Right kidney (tissue), 1 donor: ENCODE measurements at regions not wholly inside any gene's neighbourhood (a gene's known extent, or its start where the extent isn't known, plus 50 kb on each side); places are given as distances from the start of the nearest gene placed in this dataset.
"Not testable (repeated sequence)": the region's sequence is repeated elsewhere in the genome, so short reads cannot be mapped to it uniquely, and the experiment has no call there.

Experiments used
- DNase-seq: peaks from one replicate; pipeline ENCODE4 v3.0.0-alpha.2; 2016

DNA sequence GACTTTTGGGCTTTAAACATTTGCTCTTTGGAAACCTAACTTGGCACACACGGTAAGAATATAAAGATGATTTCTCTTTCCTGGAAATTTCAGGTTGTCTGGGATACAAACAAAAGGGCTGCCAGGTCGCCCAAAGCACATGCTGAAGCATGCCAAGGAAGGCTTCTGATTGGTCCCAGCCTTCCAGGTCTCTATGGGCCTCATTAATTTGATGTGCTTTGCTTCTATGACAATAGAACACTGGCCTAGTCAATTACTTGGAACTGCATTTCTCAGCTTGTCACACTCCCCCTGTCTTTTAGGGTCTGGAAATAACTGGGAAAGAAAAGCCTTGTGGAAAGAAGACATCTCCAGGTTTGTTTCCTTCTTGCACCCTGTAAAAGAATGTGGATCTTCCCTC is 228.9 kb downstream of the ADCYAP1 start:
- no peak for DNase-seq

DNA sequence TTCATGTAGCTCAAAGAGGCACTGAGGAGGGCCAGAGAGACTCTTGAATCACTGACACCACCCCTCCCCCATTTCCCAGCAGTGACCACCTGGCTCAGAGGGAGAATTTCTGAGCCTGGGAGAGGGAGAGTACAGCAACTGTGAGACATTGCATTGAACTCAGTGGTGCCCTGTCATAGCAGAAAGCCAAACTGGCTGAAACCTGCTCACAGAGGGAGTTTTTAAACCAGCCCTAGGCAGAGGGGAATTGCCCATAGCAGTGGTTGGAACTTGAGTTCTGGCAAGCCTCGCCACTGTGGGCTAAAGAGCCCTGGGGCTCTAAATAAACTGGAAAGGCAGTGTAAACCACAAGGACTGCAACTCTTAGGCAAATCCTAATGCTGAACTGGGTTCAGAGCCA is 243.1 kb downstream of the ADCYAP1 start:
- DNase-seq, result no peak

- DNase-seq, result no peak
These were observed 245.0 kb downstream of the ADCYAP1 start for GRCh38 chr18:1149709-1150108.

- DNase-seq, result no peak
These were observed 245.7 kb downstream of the ADCYAP1 start for GRCh38 chr18:1150344-1150743.

DNA sequence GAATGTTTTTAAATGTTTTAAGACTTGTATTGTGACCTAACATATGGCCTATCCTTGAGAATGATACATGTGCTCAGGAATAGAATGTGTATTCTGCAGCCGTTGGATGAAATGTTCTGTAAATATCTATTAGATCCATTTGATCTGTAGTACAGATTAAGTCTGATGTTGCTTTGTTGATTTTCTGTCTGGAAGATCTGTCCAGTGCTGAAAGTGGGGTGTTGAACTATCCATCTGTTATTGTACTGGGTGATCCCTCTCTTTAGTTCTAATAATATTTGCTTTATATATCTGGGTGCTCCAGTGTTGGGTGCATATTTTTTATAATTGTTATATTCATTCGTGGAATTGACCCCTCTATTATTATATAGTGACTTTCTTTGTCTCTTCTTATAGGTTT is 248.3 kb downstream of the ADCYAP1 start:
- not testable (repeated sequence) for DNase-seq

DNA sequence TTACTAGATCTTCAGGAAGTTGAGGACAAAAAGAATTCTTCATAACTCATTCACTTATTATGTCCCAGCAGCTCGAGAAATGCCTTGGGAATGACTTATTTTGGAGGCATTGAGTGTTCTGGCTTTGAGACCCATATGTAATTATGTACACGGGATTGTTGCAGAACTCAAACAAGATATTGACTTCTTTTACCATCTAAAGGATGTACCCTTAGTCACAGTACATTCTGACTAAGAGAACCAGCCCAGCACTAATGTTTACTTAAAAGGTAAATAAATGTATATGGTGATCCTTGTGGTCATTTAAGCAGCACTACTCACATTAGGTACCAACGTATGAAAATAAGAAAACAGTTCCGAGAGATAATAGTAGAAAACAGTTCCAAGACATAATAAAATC is 268.9 kb downstream of the ADCYAP1 start:
- DNase-seq, result no peak

DNA sequence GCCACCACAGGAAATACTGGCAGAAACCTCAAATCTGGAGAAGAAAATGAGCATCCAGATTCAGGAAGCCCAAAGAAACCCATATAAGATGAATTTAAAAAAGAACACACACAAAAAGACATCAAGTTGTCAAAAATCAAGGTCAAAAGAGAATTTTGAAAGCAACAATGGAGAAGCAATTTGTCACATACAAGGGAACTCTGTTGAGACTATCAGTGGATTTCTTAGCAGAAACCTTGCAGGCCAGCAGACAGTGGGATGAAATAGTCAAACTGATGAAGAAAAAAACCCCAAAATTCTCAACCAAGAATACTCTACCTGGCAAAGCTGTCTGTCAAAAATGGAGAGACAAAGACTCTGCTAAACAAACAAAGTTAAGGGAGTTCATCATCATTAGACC is 272.6 kb downstream of the ADCYAP1 start:
- DNase-seq, result no peak

GRCh38 chr18:1191341-1191740 is 286.7 kb downstream of the ADCYAP1 start:
- no peak for DNase-seq

DNA sequence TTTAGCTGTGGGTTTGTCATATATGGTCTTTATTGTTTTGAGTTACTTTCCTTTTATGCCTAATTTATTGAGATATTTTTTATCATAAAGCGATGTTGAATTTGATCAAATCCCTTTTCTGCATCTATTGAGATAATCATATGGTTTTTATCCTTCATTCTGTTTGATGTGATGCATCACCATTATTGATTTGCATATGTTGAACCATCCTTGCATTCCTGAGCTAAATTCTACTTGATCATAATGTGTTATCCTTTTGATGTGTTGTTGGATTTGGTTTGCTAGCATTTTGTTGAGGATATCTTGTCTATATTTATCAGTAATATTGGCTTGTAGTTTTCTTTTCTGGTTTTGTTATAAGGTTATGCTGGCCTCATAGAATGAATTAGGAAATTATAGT is 308.5 kb downstream of the ADCYAP1 start:
- DNase-seq, result no peak

GRCh38 chr18:1222880-1223279 is 318.2 kb downstream of the ADCYAP1 start:
- no peak for DNase-seq

DNA sequence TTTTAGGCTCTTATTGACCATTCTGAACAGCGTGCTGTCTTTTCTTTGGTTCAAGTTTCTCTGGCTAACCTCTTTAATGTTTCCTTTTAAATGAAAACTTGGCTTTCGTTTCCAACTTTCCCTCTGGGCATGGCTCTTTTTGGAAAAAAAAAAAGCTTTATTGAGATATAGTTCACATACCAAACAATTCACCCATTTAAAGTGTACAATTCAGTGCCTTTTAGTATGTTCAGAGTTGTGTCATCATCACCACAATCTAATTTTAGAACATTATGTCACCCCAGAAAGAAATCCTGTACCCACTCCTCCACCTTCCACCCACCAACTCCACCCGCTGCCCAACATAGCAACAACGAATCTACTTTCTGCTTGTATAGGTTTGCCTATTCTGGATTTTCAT is 322.4 kb downstream of the ADCYAP1 start:
- DNase-seq, result no peak

GRCh38 chr18:1229634-1230033 is 325.0 kb downstream of the ADCYAP1 start:
- no peak for DNase-seq

DNA sequence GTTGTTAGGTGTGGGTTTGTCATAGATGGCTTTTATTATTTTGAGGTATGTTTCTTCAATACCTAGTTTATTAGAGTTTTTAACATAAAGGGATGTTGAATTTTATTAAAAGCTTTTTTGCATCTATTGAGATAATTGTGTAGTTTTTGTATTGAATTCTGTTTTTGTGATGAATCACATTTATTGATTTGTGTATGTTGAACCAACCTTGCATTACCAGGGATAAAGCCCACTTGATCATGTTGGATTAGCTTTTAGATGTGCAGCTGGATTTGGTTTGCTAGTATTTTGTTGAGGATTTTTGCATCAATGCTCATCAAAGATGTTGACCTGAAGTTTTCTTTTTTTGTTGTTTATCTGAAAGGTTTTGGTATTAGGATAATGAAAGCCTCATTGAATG is 328.2 kb downstream of the ADCYAP1 start:
- no peak for DNase-seq

- DNase-seq, result no peak
These were observed 336.0 kb downstream of the ADCYAP1 start for GRCh38 chr18:1240701-1241100.

DNA sequence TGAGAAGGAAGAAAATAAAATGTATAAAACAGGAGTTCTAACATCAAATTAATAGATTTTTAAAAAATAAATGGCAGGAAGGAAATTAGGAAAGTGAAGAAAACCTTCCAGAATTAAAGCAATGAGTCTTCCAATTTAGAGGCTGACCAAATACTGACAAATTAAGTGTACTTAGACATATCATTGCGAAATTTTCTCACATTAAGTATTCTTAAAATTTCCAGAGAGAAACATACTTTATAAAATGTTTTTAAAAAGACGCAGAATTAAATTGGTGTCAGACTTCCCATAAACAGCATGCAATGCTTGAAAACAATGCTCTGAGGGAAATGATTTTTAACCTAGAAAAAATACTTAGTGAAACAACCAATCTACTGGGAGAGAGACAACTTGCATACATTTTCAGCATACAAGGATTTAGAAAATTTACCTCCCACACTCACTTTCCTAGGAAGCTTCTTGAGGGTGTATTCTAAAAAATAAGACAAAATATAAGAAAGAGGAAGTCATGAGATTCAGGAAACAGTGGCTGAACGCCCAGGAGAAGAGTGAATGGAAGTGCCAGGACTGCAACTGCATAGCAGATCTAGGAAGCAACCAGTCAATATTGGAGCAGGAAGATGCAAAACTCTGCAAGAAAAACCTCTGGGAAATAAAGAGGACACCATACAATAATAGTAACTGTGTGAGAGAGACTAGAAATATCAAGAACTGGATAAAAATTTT is 339.9 kb downstream of the ADCYAP1 start:
- no peak for DNase-seq

DNA sequence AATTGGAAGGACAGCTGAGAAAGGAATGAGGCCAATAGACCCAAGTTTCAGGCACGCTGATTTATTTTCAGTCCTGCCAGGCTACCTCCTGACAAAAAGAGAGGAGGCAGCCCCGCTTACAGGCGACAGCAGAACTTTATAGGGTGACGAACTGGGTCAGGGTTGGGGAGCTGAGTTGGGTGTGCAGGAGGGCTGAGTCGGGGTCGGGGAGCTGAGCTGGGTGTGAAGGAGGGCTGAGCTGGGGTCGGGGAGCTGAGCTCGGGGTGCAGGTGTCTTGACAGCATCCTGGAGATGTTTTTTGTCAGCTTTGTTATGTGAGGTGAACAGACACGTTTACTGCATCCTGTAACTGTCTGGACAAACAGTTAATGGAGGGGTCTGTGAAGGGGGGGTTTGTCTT is 342.2 kb downstream of the ADCYAP1 start:
- no peak for DNase-seq

- no peak for DNase-seq
These were observed 347.9 kb downstream of the ADCYAP1 start for GRCh38 chr18:1252534-1252933.

- DNase-seq, result no peak
These were observed 348.3 kb downstream of the ADCYAP1 start for GRCh38 chr18:1252936-1253335.

GRCh38 chr18:1253827-1254226 is 349.2 kb downstream of the ADCYAP1 start:
- no peak for DNase-seq

GRCh38 chr18:1261054-1261453 is 356.4 kb downstream of the ADCYAP1 start:
- no peak for DNase-seq

DNA sequence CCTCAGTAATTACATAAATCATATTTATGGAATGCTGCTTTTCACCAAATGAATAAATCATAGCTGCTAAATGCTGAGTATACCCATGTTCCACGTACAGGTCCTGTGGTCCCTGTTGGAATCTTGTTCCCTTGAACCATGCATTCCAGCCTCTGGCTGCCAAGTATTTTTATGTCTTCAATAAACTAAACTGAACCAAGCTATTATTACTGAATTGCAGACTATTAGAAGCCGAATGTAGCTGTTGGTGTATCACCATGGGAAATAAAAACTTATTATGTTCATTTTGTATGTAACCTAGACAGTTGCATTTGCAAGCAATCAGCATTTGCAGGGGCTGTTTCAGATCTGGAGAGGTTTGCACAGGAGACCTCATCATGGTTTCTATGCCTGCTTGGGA is 362.4 kb downstream of the ADCYAP1 start:
- DNase-seq, result no peak

DNA sequence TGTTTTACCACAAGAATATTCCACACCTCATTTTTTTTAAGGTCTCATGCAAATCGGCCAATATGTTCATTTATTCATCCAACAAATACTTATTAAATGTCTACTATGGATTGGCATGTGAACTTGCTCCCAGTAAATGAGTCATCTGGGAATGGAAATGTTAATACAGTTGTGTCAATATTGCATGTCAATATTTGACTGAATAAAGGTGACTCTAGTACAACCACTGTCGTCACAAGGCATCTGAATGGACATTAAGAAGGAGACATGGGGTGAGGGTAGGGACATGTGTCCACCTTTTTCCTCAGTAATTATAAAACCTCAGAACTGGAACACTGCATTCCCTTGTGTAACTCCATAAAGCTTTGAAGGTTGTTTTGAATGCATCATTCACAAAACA is 365.4 kb downstream of the ADCYAP1 start:
- DNase-seq, result no peak

DNA sequence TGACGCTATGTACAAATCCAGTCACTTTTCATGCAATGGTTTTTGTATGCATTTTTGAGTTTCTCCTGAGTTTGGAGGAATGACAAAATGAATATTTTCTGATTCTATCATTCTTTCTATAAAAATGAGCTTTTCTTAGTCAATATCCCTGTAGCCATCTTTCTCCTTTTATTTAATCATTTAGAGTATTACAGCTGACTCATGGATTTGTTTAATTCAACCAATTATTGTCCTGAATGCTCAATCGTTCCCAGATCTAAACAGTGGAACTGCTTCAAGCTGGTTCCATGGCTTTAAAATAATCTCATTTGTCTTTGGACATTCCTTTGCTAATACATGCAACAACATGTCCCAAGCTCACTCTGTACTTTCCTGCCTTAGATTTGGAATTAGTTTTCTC is 368.8 kb downstream of the ADCYAP1 start:
- no peak for DNase-seq

DNA sequence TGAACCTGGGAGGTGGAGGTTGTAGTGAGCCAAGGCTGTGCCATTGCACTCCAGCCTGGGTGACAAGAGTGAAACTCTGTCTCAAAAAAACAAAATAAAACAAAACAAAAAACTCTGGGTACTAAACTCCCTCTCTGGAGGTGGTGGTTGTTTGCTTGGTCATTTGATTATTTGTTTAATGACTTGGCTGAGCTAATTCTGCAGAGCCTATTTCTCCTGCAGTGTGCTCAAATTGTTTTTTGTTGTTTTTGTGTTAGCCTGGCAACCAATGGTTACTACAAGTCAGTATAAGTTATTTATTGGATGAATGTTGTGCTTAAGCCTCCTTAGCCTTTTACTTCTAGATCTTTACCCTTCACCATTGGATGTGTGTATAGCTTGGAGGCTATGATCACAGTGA is 387.5 kb downstream of the ADCYAP1 start:
- DNase-seq, result no peak

- DNase-seq, result no peak
These were observed 389.6 kb downstream of the ADCYAP1 start for GRCh38 chr18:1294229-1294628.
